Transverse colon (tissue), 4 donors: ENCODE measurements at regions not wholly inside any gene's neighbourhood (a gene's known extent, or its start where the extent isn't known, plus 50 kb on each side); places are given as distances from the start of the nearest gene placed in this dataset.

Experiments
- DNase-seq: peaks from one replicate; pipeline ENCODE4 v3.0.0-alpha.2; 2019
- H3K27ac ChIP-seq, 4 donors: fragments of 200-600 bp; sonication (generic); 2 replicates each; pipeline ENCODE4 v1.5.1; 2016 to 2018; ENCODE audit warnings: inconsistent platforms in 4 of 4
- H3K27me3 ChIP-seq: fragments of 200-600 bp; sonication (generic); 2 replicates; pipeline ENCODE4 v1.5.1; 2017; ENCODE audit warnings: inconsistent platforms
- H3K36me3 ChIP-seq, 4 donors: fragments of 200-600 bp; sonication (generic); 2 replicates each; pipeline ENCODE4 v1.5.1; 2017 to 2019; ENCODE audit warnings: inconsistent platforms in 4 of 4
- H3K4me1 ChIP-seq, 4 donors: fragments of 200-600 bp; sonication (generic); 2 replicates each; pipeline ENCODE4 v1.5.1; 2017 to 2020; ENCODE audit warnings: inconsistent platforms in 4 of 4
- H3K4me3 ChIP-seq, 4 donors: fragments of 200-600 bp; sonication (generic); 1 replicate in 1 of 4; 2 replicates in 3 of 4; pipeline versions ENCODE4 v1.5.1 to v1.6.1; 2017 to 2019; ENCODE audit warnings: inconsistent platforms in 4 of 4
- H3K9me3 ChIP-seq, 2 donors: fragments of 200-600 bp; sonication (generic); 2 replicates each; pipeline ENCODE4 v1.5.1; 2017 to 2019; ENCODE audit warnings: inconsistent platforms in 2 of 2
- CTCF ChIP-seq, 5 experiments: fragments of 200-600 bp in 3 of 5; fragments of 450-650 bp in 2 of 5; sonication (generic) in 3 of 5; IDR thresholded peaks; 1 replicate in 2 of 5; 2 replicates in 3 of 5; pipeline ENCODE4 v1.5.1; 2016 to 2017; ENCODE audit warnings: antibody characterized with exemption in 5 of 5, inconsistent platforms in 3 of 5, mild to moderate bottlenecking in 2 of 5, moderate library complexity in 1 of 5
- EP300 ChIP-seq: sonication (generic); formaldehyde crosslinking; IDR thresholded peaks from one replicate; pipeline ENCODE4 v1.6.1; 2017; ENCODE audit warnings: antibody characterized with exemption, low read depth
- POLR2A ChIP-seq: fragments of 450-650 bp; IDR thresholded peaks from one replicate; pipeline ENCODE4 v1.6.1; 2016; ENCODE audit warnings: antibody characterized with exemption, mild to moderate bottlenecking, moderate library complexity
- POLR2AphosphoS5 ChIP-seq, 3 donors: sonication (generic); formaldehyde crosslinking; IDR thresholded peaks; one replicate each; pipeline ENCODE4 v1.6.1; 2016; ENCODE audit warnings: antibody characterized with exemption in 3 of 3
- WGBS, 2 donors: methylation state at CpG; one replicate each; pipeline ENCODE4 v1.1.5; 2018; ENCODE audit warnings: low coverage in 1 of 2; 5-methylcytosine and 5-hydroxymethylcytosine counted together
- in situ Hi-C, 4 donors: fragments of 200-750 bp; cut with MboI; loops; one replicate each; pipeline versions ENCODE4 v1.15.0 to v1.15.1; 2017; ENCODE audit warnings: low sequenced_read_pairs in 3 of 4, low pct_ligation_motif_present in 1 of 4, low pct_unique_long_range_greater_than_20kb in 1 of 4
- intact Hi-C: fragments of 100-400 bp; cut with DNase I; formaldehyde crosslinking; loops from one replicate; pipeline ENCODE4 v1.15.1; 2023; ENCODE audit warnings: low total_unique reads

- Histone ChIP-seq H3K4me1 (no peaks in the 10 kb centered on the region), H3K9me3 (no peaks in the 10 kb centered on the region), H3K36me3 (no peaks in the 10 kb centered on the region), H3K27me3 (no peaks in the 10 kb centered on the region), H3K4me3 (no peak overlapping the region), H3K27ac (no peak overlapping the region)
- in situ Hi-C loops (no loop called here), intact Hi-C loops (no loop called here)
- no peak for DNase-seq
- TF ChIP-seq POLR2A (no peak), EP300 (no peak), POLR2AphosphoS5 (IDR thresholded peaks at IDR 0.05) (no peak), CTCF (IDR thresholded peaks at IDR 0.05) (no peak)
These were observed 135.7 kb downstream of the IGF1 start for GRCh38 chr12:102344691-102345090.

- no peak for DNase-seq
- Histone ChIP-seq H3K9me3 (no peaks in the 10 kb centered on the region), H3K27me3 (no peaks in the 10 kb centered on the region), H3K36me3 (no peaks in the 10 kb centered on the region), H3K4me3 (no peak overlapping the region), H3K27ac (no peak overlapping the region), H3K4me1 (no peaks in the 10 kb centered on the region)
- in situ Hi-C loops = no loop called here
- TF ChIP-seq POLR2A = no peak
- no peak for TF ChIP-seq EP300
- TF ChIP-seq POLR2AphosphoS5 (IDR thresholded peaks at IDR 0.05) = no peak
- TF ChIP-seq CTCF (IDR thresholded peaks at IDR 0.05) = no peak
- intact Hi-C loops = no loop called here
- WGBS, 2 donors = 82 to 83% methylated on average over 1 of the region's 1 CpG
These were observed 136.8 kb downstream of the IGF1 start for GRCh38 chr12:102343361-102344121.

- intact Hi-C loops = no loop called here
- H3K27ac ChIP-seq = no peak overlapping the region
- no peak overlapping the region for H3K4me3 ChIP-seq
- DNase-seq = no peak
- no peaks in the 10 kb centered on the region for H3K27me3 ChIP-seq
- 86 to 100% methylated on average over 1 to 3 of the region's 3 CpGs for WGBS, 2 donors
- no peaks in the 10 kb centered on the region for H3K4me1 ChIP-seq
- no peaks in the 10 kb centered on the region for H3K36me3 ChIP-seq
- no peak for TF ChIP-seq POLR2A
- TF ChIP-seq POLR2AphosphoS5 (IDR thresholded peaks at IDR 0.05) = no peak
- no peak for TF ChIP-seq CTCF (IDR thresholded peaks at IDR 0.05)
- no peak for TF ChIP-seq EP300
- H3K9me3 ChIP-seq = no peaks in the 10 kb centered on the region
- in situ Hi-C loops = no loop called here
These were observed 137.9 kb downstream of the IGF1 start for GRCh38 chr12:102342281-102343006.

GRCh38 chr12:102334765-102335164, 137.1 kb upstream of the PMCH start:
- Histone ChIP-seq H3K4me3 (no peak overlapping the region), H3K36me3 (no peaks in the 10 kb centered on the region), H3K9me3 (no peaks in the 10 kb centered on the region), H3K27me3 (no peaks in the 10 kb centered on the region), H3K27ac (no peak overlapping the region), H3K4me1 (no peaks in the 10 kb centered on the region)
- no peak for TF ChIP-seq CTCF (IDR thresholded peaks at IDR 0.05)
- TF ChIP-seq EP300 = no peak
- TF ChIP-seq POLR2AphosphoS5 (IDR thresholded peaks at IDR 0.05) = no peak
- TF ChIP-seq POLR2A = no peak
- intact Hi-C loops (no loop called here), in situ Hi-C loops (no loop called here)
- DNase-seq = no peak
